IMR-90 (cell line): ENCODE measurements at regions not wholly inside any gene's neighbourhood (a gene's known extent, or its start where the extent isn't known, plus 50 kb on each side); places are given as distances from the start of the nearest gene placed in this dataset.

Experiments used
- BHLHE40 ChIP-seq: fragments of 150-350 bp; IDR thresholded peaks from 2 replicates; pipeline ENCODE4 v1.6.1; 2016; ENCODE audit warnings: mild to moderate bottlenecking, low read depth, low read length
- CTCF ChIP-seq: conservative IDR thresholded peaks from 2 replicates; pipeline ENCODE4 v1.5.1; 2012; ENCODE audit warnings: mild to moderate bottlenecking, low read depth, low read length, improper control_type of control experiment
- POLR2A ChIP-seq: IDR thresholded peaks from 2 replicates; pipeline ENCODE4 v1.6.1; 2012; ENCODE audit warnings: mild to moderate bottlenecking, low read depth, low read length
- RAD21 ChIP-seq: IDR thresholded peaks from 2 replicates; pipeline ENCODE4 v1.6.1; 2012; ENCODE audit warnings: low read length, improper control_type of control experiment
- RCOR1 ChIP-seq: IDR thresholded peaks from 2 replicates; pipeline ENCODE4 v1.6.1; 2012; ENCODE audit warnings: mild to moderate bottlenecking, low read length, improper control_type of control experiment; ENCODE audit not compliant: insufficient replicate concordance
- SMC3 ChIP-seq: fragments of 150-350 bp; IDR thresholded peaks from 2 replicates; pipeline ENCODE4 v1.6.1; 2016; ENCODE audit warnings: low read depth, mild to moderate bottlenecking, antibody characterized with exemption, low read length, moderate library complexity
- USF2 ChIP-seq: fragments of 150-350 bp; IDR thresholded peaks from 2 replicates; pipeline ENCODE4 v1.6.1; 2017; ENCODE audit warnings: mild to moderate bottlenecking, antibody characterized with exemption, low read length, low read depth

DNA sequence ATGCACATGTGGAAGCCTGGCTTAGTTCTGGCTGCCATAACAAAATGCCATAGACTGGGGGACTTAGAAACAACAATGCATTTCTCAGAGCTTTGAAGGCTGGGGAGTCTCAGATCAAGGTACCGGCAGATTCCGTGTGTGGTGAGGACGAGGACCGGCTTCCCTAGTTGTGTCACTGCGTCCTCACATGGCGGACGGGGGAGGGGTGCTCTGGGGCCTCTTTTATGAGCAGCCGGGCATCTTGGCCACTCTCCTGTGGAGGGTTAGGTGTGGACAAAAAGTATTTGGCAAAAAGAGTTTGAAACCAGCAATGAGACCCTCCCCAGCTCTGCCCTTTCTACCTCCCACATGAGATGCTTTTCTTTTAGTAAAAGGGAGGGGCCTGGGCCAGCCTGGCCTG is 118.5 kb upstream of the LPCAT1 start:
- no peak for TF ChIP-seq CTCF
- no peak for TF ChIP-seq POLR2A
- no peak for TF ChIP-seq USF2
- TF ChIP-seq RAD21: no peak
- TF ChIP-seq RCOR1: no peak
- no peak for TF ChIP-seq BHLHE40
- no peak for TF ChIP-seq SMC3
